Stimulated activated naive CD8-positive, alpha-beta T cell treated with anti-CD3 and anti-CD28 coated beads, Interleukin-15, Interleukin-2, amounts not matched to agents 100 U/mL and 50 U/mL, for 24 hours (primary cell): ENCODE measurements at regions not wholly inside any gene's neighbourhood (a gene's known extent, or its start where the extent isn't known, plus 50 kb on each side); places are given as distances from the start of the nearest gene placed in this dataset.
"Not testable (repeated sequence)": the region's sequence is repeated elsewhere in the genome, so short reads cannot be mapped to it uniquely, and the experiment has no call there.

Source experiments
- ATAC-seq: fragments of 150-1000 bp; cut with Tn5 transposase; one replicate; pipeline ENCODE4 v1.10.0; 2021
- DNase-seq: peaks from one replicate; pipeline ENCODE4 v3.0.0; 2021

DNA sequence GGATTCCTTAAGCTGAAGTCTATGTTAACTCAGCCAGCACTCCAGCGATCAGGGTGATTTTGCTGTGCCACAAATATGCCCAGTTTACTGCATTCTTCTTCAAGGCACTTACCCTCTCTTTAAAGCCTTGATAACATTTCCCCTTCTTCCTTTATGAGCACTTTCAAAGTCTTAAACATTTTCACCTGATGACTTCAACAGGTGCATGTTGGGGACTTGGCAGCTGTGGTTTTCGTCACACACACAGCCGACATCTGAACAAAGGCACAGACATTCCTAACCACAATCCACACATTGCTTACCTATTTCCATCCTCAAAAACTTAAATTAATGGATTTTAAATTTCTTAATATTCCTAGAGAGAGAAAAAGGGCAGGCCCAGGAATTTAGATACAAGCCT lies 331.5 kb downstream of the CRPPA start:
- no peak for ATAC-seq
- DNase-seq = no peak

DNA sequence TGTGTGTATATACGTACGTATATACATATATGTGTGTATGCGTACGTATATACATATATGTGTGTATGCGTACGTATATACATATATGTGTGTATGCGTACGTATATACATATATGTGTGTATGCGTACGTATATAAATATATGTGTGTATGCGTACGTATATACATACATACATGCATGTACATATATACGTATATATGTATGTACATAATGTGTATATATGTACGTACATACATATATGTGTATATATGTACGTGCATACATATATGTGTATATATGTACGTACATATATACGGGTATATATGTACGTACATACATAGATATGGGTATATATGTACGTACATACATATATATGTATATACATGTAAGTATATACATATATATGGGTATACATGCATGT lies 332.1 kb downstream of the CRPPA start:
- no peak for ATAC-seq
- no peak for DNase-seq

DNA sequence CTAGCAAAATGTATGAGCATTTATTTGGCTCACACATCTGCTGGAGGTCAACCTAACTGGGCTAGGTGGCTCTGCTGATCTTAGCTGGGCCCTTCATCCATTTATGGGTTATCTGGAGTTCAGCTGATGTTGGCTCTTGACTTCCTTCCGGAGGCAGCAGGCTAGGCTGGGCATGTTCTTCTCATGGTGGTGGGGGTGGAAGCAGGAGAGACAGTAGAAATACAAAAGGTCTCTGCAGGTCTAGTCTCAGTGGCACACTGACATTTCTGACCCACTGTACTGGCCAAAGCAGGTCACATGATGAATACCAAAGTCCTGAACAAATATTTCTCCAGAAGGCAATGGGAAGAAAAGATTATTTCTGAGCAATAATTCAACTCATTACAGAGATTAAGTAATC lies 334.6 kb downstream of the CRPPA start:
- DNase-seq (no peak), ATAC-seq (no peak)

DNA sequence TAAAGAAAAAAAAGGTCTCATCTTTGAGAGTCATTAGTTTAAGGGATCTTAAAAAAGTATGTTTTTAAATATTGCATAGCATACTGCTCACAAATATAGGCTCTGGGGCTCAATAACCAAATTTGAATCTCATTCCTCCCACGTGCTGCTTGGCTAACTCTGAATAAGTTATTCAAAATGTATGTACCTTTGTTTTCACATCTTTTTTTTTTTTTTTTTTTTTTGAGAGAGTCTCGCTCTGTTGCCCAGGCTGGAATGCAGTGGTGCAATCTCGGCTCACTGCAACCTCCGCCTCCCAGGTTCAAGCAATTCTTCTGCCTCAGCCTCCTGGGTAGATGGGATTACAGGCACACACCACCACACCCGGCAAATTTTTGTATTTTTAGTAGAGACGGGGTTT lies 335.6 kb downstream of the CRPPA start:
- ATAC-seq, DNase-seq: not testable (repeated sequence)

DNA sequence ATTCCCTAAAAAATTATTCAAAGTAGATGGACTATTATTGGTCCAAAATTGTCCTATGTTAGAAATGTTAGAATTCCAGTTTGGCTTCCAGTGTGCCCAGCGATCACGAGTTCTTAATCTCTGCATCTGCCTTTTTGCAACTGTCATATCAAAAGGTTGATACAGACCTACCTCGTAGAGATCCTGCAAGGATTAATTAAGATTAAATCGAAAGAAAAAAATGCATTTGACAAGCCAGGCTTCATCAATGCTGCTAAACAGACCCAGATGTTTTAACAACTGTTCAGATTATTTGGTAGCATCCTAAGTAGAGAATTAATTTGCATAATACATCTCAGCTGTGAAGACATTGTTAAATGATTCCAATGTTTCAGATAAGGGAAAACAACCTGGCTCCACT lies 336.5 kb downstream of the CRPPA start:
- DNase-seq (no peak), ATAC-seq (no peak)

DNA sequence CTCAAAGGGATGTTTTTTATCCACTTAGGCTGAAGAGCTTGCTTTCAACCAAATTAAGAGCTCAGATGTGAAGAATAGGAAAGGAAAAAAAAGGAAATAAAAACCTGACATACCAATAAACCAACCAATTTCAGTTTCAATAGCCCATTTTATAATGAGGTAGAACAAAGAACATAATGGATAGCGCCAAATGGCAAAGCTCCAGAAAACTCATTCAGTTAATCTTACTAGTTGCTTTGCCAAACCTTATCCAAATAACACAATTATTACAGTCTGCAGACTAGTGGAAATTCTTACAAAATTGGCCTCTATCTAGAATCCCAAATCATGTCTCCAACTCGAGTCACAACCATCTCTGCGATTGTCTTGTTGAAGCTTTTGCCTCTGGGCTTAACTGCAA lies 337.0 kb downstream of the CRPPA start:
- no peak for ATAC-seq
- no peak for DNase-seq

DNA sequence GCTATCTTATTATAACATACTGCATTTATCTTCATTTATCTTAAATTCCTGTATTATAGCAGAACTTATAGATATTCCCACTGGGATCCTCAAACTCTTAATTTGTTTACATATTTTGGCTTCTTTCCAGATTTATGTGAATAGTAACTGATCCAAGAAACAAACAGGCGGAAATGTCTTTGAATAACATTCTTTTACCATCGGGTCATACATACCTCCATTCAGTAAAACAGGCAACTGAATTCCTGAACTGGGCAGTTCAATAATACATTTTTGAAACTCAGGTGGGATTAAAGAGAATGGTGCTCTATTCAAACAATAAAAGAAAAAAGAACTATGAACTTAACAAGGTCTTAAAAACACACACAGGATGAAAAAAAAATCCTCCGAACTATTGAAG lies 337.4 kb downstream of the CRPPA start:
- ATAC-seq (no peak), DNase-seq (no peak)

DNA sequence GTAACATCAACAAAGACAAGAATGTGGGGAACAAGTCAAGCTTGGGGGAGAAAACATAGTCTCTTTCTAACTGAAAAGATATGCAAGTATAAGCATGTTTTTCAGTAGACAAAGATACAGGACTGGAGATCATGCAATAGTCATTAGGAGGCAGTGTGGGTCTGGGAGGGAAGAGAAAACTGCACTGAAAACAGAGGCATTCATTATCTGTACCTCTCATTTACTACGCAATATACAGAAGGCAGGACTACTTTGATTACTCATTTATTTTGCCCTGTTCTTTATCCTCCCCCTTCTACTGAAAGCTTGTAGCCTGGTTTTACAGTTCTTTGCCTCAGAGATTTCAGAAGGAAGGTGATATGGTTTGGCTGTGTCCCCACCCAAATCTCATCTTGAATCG lies 341.2 kb downstream of the CRPPA start:
- ATAC-seq = no peak

DNA sequence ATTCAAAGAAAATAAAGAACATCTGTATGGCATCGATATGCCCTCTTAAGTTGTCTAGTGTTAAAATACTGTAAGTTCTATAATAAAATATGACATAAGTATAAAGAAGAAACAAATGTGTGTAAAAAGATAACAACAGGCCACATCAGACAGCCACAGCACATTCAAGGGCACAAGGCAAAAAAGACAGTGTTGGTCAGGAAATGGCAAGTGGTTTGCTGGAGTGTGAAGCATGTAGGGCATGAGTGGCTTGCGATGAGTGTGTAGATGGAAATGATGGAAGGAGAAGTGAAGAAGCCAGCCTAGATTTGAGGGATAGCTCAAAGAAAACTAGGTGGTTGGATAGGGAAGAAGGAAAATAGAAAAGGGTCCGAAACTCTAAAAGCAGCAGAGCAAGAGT lies 341.6 kb downstream of the CRPPA start:
- no peak for ATAC-seq
- DNase-seq = no peak

More for the DNA sequence above, 341.2 kb downstream of the CRPPA start:
- no peak for DNase-seq

DNA sequence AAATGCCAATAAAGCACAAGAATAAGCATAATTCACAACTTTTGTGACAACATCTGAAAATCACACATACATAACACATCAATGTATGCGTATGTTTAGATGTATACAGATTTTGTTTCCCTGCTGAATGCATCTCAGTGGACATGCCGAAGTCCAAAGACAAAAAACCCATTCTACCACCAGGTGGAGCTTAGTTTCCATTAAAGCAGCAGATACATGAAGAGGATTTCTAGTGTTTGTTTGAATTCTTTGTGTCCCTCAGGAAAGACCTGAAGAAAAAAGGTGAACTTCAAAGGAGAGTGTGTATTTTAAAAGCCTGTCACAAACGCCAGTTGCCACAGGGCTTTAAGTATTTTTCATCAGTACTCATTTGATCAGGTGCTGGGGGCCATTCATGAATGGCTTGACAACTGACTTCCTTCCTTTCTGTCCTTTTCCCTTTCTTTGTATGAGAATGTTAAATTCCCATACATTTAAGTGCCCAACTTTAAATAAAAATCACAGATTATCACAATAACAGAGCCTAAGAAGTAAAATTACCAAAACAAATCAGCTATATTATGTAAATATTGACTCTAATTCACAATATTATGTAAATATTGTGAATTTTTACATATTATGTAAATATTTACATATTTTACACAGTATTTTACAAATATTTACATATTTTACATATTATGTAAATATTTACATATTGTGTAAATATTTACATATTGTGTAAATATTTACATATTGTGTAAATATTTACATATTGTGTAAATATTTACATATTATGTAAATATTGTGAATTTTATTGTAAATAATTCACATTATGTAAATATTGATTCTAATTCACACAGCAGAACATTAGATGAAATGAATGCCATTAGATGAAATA lies 343.0 kb downstream of the CRPPA start:
- DNase-seq (no peak), ATAC-seq (no peak)

DNA sequence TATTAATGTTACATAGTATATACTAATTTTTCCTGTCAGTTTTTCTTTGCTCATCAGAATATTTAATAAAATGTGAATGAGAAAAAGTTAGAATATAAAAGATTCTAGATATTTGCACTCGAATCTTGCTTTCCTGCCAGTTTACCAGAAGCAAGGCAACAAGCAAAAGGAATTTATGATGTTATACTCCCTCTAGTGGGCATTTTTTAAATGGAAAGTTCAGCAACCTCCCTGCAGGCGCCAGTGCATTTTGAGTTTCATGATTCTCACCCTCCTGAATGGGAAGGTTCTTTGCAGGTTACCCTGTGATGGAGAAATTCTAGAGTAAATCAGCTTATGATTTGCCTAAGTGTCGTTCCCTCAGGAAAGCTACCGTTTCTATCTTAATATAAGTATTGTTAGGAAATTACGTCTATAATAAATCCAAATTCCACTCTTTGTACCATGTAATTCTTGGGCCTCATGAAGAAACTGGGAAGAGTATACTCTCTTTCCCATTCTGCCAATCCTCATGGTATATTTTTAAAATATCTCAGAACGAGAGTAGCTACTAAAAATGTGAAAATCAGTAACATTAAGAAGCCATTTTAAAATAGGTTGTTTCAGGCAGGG lies 350.0 kb downstream of the CRPPA start:
- no peak for DNase-seq
- no peak for ATAC-seq

DNA sequence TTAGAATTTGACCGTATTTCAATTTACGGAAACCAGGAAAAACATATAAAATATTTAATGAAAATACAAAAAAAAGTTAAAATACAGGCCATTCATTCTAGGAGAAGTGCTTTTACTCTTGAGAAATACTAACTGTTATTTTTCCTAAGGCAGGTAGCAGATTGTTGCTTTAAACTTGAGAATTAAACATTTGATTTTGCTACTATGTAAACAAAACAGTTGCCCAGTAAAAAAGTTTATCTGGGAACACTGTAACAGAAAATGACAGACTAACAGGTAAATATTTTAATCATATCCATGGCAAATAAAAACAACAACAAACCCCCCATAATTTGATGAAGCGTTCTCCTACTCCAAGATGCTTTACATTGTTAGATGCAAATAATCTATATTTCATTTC lies 350.5 kb downstream of the CRPPA start:
- DNase-seq = no peak
- ATAC-seq = no peak

DNA sequence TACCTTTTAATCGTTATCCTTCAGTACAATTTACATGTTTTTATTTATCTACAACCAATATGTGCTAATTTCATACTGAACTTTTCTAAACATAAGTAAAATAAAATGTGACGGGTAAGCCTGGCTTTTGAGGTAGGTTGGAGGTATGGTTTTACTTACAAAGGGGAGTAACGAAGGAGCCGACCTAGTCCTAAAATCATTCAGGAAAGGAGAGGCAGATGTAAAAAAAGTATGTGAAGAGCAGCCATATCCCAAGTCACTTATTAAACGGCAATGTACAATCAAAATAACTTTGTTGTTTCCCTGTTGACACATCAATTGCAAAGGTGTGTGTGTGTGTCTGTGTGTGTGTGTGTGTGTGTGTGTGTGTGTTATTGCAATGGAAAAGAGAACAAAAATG lies 351.3 kb downstream of the CRPPA start:
- DNase-seq = no peak
- ATAC-seq = no peak

DNA sequence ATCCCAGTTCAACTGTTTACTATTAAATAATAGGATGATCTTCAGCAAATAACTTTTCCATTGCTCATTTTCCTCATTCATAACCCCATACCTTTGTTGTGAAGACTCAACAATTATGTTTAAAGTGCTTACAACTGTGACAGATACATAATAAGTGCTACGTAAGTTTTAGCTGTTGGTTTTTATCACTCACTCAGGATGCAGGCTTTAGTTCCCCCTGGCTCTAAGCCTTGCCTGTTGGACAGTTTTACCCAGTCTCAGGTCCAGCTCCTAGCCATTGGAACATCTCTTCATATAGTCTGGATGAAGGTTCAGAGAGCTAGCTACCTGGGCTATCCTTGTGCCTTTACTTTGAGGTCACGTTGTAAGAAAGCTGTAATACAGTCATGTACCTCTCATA lies 353.2 kb downstream of the CRPPA start:
- ATAC-seq = no peak
- DNase-seq = no peak

DNA sequence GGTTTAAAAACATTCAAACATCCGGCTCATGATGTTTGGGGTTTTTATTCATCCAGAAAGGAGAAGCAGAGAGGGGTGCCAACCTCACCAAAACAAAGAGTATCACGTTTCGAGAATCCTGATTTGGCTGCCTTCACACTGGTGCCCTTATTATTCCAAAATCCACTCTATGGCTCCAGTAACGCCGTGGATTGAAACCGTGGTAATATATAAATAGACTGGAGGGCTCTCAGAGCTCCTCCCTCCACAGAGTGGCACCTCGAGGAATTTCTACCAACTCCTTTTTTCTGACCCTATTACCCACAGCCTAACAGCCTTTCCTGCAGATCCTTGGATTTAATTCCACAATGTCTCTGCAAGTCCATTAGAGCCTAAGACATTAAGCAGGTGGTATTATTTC lies 353.6 kb downstream of the CRPPA start:
- ATAC-seq = no peak
- DNase-seq = no peak

DNA sequence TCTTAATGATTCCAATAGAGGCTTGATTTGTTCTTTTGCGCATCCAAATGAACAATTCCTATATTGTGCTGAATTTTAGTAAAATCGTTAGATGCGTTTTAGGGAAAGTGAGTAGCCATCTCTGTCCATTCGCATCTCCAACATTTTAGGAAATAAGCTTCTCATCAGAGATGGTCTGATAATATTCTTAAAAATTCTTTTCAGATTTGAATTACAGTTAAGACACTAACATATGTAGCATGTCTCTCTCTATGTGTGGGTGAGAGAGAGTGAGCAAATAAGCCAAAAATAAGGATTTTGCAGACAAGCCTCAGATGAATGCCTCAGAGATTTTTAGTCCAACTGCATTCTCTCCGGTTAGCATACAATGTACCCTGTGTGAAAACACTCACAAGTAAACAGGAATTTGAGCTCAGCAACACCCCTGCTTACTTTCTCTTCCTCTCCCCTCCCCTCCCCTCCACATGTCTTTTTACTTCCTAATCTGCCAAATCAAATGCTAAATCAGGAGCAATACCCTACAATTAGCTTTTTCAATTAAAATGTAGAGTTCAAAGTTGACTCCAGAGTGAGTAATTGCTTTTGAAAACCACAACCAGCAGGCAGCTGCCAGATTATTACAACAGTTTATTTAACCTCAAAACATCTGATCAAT lies 354.4 kb downstream of the CRPPA start:
- ATAC-seq (no peak), DNase-seq (no peak)

DNA sequence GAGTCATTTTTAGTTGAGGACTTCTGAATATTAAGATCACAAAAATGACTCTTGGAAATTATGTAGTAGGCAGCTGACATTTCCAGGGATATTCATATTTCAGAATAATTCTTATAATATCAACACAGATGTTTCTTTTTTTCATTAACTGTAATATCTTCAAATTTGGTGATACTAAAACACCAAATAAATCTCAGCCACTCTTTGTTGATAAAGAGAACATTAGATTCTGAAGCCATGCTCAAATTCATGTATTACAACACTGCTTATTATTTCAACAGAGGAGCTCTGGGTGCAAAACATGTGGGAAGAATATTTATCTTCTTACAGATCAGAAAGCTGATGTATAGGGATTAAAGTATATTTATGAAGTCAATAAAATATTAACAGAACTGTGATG lies 355.4 kb downstream of the CRPPA start:
- DNase-seq (no peak), ATAC-seq (no peak)

DNA sequence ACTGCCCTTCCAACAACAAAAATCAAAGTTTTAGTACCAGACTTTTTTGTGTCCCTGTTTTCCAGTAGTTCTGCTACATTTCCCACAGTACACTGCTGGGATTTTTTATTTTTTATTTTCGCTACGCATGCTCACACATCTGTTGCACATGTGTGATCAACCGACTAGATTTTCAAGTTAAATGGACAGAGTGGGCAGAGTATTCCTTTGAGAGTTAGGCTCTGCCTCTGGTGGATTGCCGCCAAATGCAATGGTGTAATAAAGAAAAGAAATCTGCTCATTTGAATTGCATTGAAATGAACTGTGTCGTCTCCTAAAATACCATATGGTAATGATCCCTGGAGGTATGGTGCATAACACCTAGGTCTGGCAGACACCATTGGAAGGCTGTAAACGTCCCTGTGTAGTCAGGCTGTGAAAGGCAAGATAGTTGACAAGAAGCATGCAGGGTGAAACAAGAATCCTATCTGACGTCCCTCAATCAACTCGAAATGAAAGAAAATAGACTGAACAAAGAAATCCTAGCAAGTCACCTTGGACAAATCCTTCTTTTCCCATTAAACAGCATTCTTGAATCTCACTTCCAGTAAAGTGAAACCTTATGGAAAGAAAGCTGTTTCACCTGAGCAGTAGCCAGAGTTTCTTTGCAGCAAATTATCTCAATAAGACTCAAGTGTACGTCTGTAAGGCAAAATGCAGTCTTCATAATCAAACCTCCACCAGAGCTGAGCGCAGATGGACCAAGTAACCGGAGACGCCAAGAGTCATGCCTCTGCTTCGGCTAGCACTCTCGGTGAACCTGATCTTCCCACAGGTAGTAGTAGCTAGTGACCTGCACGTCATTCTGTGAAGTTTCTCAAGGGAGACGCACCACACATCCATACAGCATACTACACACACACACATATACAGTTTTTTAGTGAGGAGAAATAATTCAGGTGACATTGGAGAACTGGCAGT lies 357.3 kb downstream of the CRPPA start:
- ATAC-seq (no peak), DNase-seq (no peak)

DNA sequence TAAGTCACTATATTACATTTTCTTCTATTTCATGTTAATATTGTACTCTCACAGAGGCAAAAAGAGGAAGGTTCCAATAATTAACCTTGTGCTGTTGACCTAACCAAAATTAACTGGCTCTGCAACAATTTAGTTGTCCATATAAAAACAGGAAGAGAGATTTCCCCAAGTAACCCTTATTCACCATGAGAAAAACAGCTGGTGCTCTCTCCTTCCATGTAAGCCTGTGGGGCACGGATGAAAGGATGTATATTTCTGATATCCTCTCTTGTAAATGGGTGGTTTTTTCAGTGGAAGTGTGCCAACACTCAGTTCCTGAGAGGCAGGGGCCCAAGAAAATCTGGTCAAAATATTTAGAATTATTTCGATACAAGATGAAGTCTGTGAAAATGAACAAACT lies 358.1 kb downstream of the CRPPA start:
- DNase-seq = no peak
- ATAC-seq = no peak

DNA sequence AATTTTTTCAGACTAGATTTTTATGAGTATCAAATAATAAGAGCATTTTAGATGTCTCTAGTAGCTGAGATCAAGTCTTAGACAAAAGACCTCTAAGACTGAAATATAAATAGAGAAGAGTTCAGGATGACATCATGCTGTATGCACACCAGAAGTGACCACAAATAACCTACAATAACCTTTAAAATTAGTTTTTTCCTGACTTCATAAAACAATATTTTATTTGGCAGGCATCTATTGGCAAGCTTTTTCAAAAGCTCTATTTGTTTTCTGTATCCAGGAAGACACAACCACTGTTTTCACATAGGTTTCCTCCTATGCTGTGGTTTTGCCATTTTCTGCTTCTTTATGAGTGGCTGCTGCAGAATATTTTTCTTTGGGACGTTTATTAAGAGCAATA lies 359.1 kb downstream of the CRPPA start:
- no peak for ATAC-seq
- no peak for DNase-seq

DNA sequence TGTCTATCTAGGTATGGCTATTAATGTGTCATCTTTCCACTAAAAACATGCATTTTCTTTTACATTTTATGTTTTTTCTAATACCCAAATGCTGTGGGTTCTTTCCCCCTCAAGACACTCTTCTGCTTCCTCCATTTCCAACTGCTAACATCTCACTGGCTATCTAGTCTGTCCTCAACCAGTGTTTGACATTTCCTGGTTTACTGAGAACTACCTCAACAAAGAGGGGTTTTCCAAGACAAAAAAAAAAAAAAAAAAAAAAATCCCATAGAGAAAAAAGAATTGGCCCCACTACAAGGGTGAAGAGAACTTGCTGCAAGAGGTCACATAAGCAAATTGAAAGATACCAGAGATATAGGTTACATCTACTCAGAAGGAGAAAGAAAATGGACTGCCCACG lies 359.7 kb downstream of the CRPPA start:
- ATAC-seq (no peak), DNase-seq (no peak)

DNA sequence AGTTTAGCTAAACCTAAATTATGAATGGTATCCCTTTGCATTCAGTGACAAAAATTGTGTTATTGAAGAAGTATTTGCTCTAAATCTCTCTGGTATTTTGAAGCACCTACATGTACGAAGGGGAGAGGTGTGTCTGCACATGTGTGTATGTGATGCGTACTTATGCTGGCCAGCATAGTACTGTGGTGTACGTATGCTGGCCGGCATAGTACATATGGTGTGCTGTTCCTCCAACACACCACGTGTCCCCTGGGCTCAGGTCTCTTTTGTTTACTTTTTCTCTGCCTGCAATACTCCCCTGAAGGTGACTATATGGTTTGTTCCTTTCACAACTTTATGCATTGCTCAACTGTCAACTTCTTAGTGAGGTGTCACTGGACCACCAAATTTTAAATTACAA lies 360.3 kb downstream of the CRPPA start:
- DNase-seq (no peak), ATAC-seq (no peak)
